IMR-90 (cell line): ENCODE measurements at regions not wholly inside any gene's neighbourhood (a gene's known extent, or its start where the extent isn't known, plus 50 kb on each side); places are given as distances from the start of the nearest gene placed in this dataset.

Experiments used
- ATAC-seq: fragments of 200-7000 bp; cut with Tn5 transposase; 2 replicates; pipeline ENCODE4 v1.9.1; 2020; ENCODE audit warnings: low read depth, mild to moderate bottlenecking, moderate library complexity
- BruUV-seq: library from RNA; stranded (reverse); fragments of 400-500 nt; replicated peaks from 2 replicates; lab custom pipeline; 2021; lab: Mats Ljungman, UMichigan
- CTCF ChIA-PET: fragments of 300-600 bp; formaldehyde crosslinking; extraction: SDS; loops from one replicate; lab custom pipeline; 2021; ENCODE audit warnings: antibody characterized with exemption; lab: Yijun Ruan, JAX
- POLR2A ChIA-PET: fragments of 300-600 bp; sonication (Branson Sonifier 250); formaldehyde crosslinking; loops from one replicate; lab custom pipeline; 2022; ENCODE audit warnings: antibody characterized with exemption; ENCODE audit not compliant: unreplicated experiment; lab: Charles Lee
- DNase-seq: peaks from one replicate; pipeline ENCODE4 v3.0.0; 2013
- H2AFZ ChIP-seq: replicated peaks from 2 replicates; pipeline ENCODE3; 2013; ENCODE audit warnings: low read length, mild to moderate bottlenecking; ENCODE audit not compliant: poor library complexity
- H2AK5ac ChIP-seq: 2 replicates; pipeline ENCODE4 v1.6.1; 2013; ENCODE audit warnings: low read depth, low read length, inconsistent platforms
- H2AK9ac ChIP-seq: replicated peaks from 2 replicates; pipeline ENCODE3; 2013; ENCODE audit warnings: mild to moderate bottlenecking, low read depth, low read length, moderate library complexity; ENCODE audit not compliant: poor library complexity
- H2BK120ac ChIP-seq: 2 replicates; pipeline ENCODE4 v1.6.1; 2013; ENCODE audit warnings: low read depth, low read length, inconsistent platforms
- H2BK15ac ChIP-seq: 3 replicates; pipeline ENCODE4 v1.6.1; 2013; ENCODE audit warnings: low read depth, low read length, inconsistent platforms
- H2BK20ac ChIP-seq: 2 replicates; pipeline ENCODE4 v1.6.1; 2013; ENCODE audit warnings: low read depth, mild to moderate bottlenecking, inconsistent platforms, low read length, moderate library complexity
- H2BK5ac ChIP-seq: 2 replicates; pipeline ENCODE4 v1.6.1; 2013; ENCODE audit warnings: mild to moderate bottlenecking, low read depth, low read length, inconsistent platforms; ENCODE audit not compliant: poor library complexity, severe bottlenecking
- H3K14ac ChIP-seq: replicated peaks from 2 replicates; pipeline ENCODE4 v1.6.1; 2013; ENCODE audit warnings: low read depth, low read length, inconsistent platforms
- H3K18ac ChIP-seq: 2 replicates; pipeline ENCODE4 v1.6.1; 2013; ENCODE audit warnings: low read depth, low read length, control low read depth
- H3K23ac ChIP-seq: 2 replicates; pipeline ENCODE4 v1.6.1; 2013; ENCODE audit warnings: low read depth, low read length, inconsistent platforms
- H3K27ac ChIP-seq: 2 replicates; pipeline ENCODE4 v1.5.1; 2013; ENCODE audit warnings: mild to moderate bottlenecking, control low read depth, low read length; ENCODE audit not compliant: insufficient read depth
- H3K27me3 ChIP-seq: 2 replicates; pipeline ENCODE4 v1.6.1; 2013; ENCODE audit warnings: low read length; ENCODE audit not compliant: control insufficient read depth, insufficient read depth
- H3K36me3 ChIP-seq: 2 replicates; pipeline ENCODE4 v1.6.1; 2013; ENCODE audit warnings: low read length, mixed read lengths; ENCODE audit not compliant: control insufficient read depth, insufficient read depth
- H3K4ac ChIP-seq: 2 replicates; pipeline ENCODE4 v1.6.1; 2013; ENCODE audit warnings: low read depth, low read length, inconsistent platforms
- H3K4me1 ChIP-seq: 2 replicates; pipeline ENCODE4 v1.6.1; 2013; ENCODE audit warnings: low read length, mixed read lengths; ENCODE audit not compliant: control insufficient read depth, insufficient read depth
- H3K4me2 ChIP-seq: 2 replicates; pipeline ENCODE4 v1.6.1; 2013; ENCODE audit warnings: low read depth, mild to moderate bottlenecking, control low read depth, low read length, moderate library complexity
- H3K4me3 ChIP-seq: 2 replicates; pipeline ENCODE4 v1.5.1; 2013; ENCODE audit warnings: low read depth, mild to moderate bottlenecking, control low read depth, low read length, moderate library complexity; ENCODE audit not compliant: insufficient read depth
- H3K56ac ChIP-seq: 2 replicates; pipeline ENCODE4 v1.6.1; 2013; ENCODE audit warnings: low read length, inconsistent platforms; ENCODE audit not compliant: insufficient read depth; ENCODE audit errors: extremely low read depth
- H3K79me1 ChIP-seq, 2 experiments: 2 replicates each; pipeline ENCODE4 v1.6.1; 2013; ENCODE audit warnings: low read length in 2 of 2, inconsistent platforms in 1 of 2, low read depth in 1 of 2
- H3K9ac ChIP-seq: 2 replicates; pipeline ENCODE4 v1.6.1; 2013; ENCODE audit warnings: low read depth, low read length, control low read depth
- H3K9me1 ChIP-seq: 2 replicates; pipeline ENCODE4 v1.6.1; 2013; ENCODE audit warnings: low read length, inconsistent platforms; ENCODE audit not compliant: insufficient read depth
- H3K9me3 ChIP-seq: 2 replicates; pipeline ENCODE4 v1.6.1; 2013; ENCODE audit warnings: low read length; ENCODE audit not compliant: control insufficient read depth, insufficient read depth
- H4K20me1 ChIP-seq: 2 replicates; pipeline ENCODE4 v1.6.1; 2013; ENCODE audit warnings: low read length, inconsistent platforms; ENCODE audit not compliant: insufficient read depth
- H4K5ac ChIP-seq: 2 replicates; pipeline ENCODE4 v1.6.1; 2013; ENCODE audit warnings: mild to moderate bottlenecking, low read depth, low read length, control low read depth
- H4K8ac ChIP-seq, 2 experiments: 2 replicates each; pipeline ENCODE4 v1.6.1; 2013; ENCODE audit warnings: low read depth in 2 of 2, low read length in 2 of 2, control low read depth in 1 of 2, inconsistent platforms in 1 of 2
- H4K91ac ChIP-seq: 2 replicates; pipeline ENCODE4 v1.6.1; 2013; ENCODE audit warnings: low read depth, low read length, inconsistent platforms; ENCODE audit not compliant: insufficient read depth
- BHLHE40 ChIP-seq: fragments of 150-350 bp; IDR thresholded peaks from 2 replicates; pipeline ENCODE4 v1.6.1; 2016; ENCODE audit warnings: mild to moderate bottlenecking, low read depth, low read length
- CEBPB ChIP-seq: IDR thresholded peaks from 2 replicates; pipeline ENCODE4 v1.6.1; 2012; ENCODE audit warnings: low read depth, low read length, improper control_type of control experiment
- CHD1 ChIP-seq: IDR thresholded peaks from 2 replicates; pipeline ENCODE4 v1.6.1; 2012; ENCODE audit warnings: low read depth, low read length, improper control_type of control experiment
- FOS ChIP-seq: fragments of 150-350 bp; IDR thresholded peaks from 2 replicates; pipeline ENCODE4 v1.6.1; 2016; ENCODE audit warnings: low read depth, low read length
- MAFK ChIP-seq: IDR thresholded peaks from 2 replicates; pipeline ENCODE4 v1.6.1; 2012; ENCODE audit warnings: low read depth, low read length, improper control_type of control experiment
- MAZ ChIP-seq: IDR thresholded peaks from 2 replicates; pipeline ENCODE4 v1.6.1; 2012; ENCODE audit warnings: low read depth, mild to moderate bottlenecking, low read length, improper control_type of control experiment, moderate library complexity, borderline replicate concordance
- MXI1 ChIP-seq: IDR thresholded peaks from 2 replicates; pipeline ENCODE4 v1.6.1; 2012; ENCODE audit warnings: low read depth, mild to moderate bottlenecking, low read length, moderate library complexity, borderline replicate concordance
- NFE2L2 ChIP-seq: fragments of 150-350 bp; IDR thresholded peaks from 2 replicates; pipeline ENCODE4 v1.6.1; 2016; ENCODE audit warnings: low read depth, mild to moderate bottlenecking, low read length
- POLR2A ChIP-seq: IDR thresholded peaks from 2 replicates; pipeline ENCODE4 v1.6.1; 2012; ENCODE audit warnings: mild to moderate bottlenecking, low read depth, low read length
- RAD21 ChIP-seq: IDR thresholded peaks from 2 replicates; pipeline ENCODE4 v1.6.1; 2012; ENCODE audit warnings: low read length, improper control_type of control experiment
- RCOR1 ChIP-seq: IDR thresholded peaks from 2 replicates; pipeline ENCODE4 v1.6.1; 2012; ENCODE audit warnings: mild to moderate bottlenecking, low read length, improper control_type of control experiment; ENCODE audit not compliant: insufficient replicate concordance
- WGBS, 2 experiments: methylation state at CpG; one replicate each; pipeline versions ENCODE4 v1.1.5 to v1.1.7; 2013; ENCODE audit warnings: missing lambda C conversion rate in 2 of 2; ENCODE audit not compliant: insufficient read length in 1 of 2; ENCODE audit errors: extremely low coverage in 2 of 2; 5-methylcytosine and 5-hydroxymethylcytosine counted together
- dilution Hi-C: fragments of 300-500 bp; cut with HindIII; formaldehyde crosslinking; loops from one replicate; pipeline ENCODE4 v1.14.3; 2018; ENCODE audit warnings: low sequenced_read_pairs; ENCODE audit not compliant: unreplicated experiment
- in situ Hi-C: fragments of 300-500 bp; cut with MboI; formaldehyde crosslinking; loops from 3 replicates; pipeline ENCODE4 v1.14.3; 2019; ENCODE audit warnings: low sequenced_read_pairs, inconsistent platforms, mixed read lengths
- intact Hi-C: fragments of 100-400 bp; cut with micrococcal nuclease; formaldehyde crosslinking; loops from 2 replicates; pipeline ENCODE4 v1.10.0; 2022
- TF ChIP-seq, protein P1 (sequence below): fragments of 150-350 bp; IDR thresholded peaks from 2 replicates; pipeline ENCODE4 v1.6.1; 2017; ENCODE audit warnings: mild to moderate bottlenecking, antibody characterized with exemption, low read length, low read depth
- TF ChIP-seq, protein P2 (sequence below): fragments of 150-350 bp; IDR thresholded peaks from 2 replicates; pipeline ENCODE4 v1.6.1; 2016; ENCODE audit warnings: low read depth, mild to moderate bottlenecking, low read length, moderate library complexity, borderline replicate concordance

DNA sequence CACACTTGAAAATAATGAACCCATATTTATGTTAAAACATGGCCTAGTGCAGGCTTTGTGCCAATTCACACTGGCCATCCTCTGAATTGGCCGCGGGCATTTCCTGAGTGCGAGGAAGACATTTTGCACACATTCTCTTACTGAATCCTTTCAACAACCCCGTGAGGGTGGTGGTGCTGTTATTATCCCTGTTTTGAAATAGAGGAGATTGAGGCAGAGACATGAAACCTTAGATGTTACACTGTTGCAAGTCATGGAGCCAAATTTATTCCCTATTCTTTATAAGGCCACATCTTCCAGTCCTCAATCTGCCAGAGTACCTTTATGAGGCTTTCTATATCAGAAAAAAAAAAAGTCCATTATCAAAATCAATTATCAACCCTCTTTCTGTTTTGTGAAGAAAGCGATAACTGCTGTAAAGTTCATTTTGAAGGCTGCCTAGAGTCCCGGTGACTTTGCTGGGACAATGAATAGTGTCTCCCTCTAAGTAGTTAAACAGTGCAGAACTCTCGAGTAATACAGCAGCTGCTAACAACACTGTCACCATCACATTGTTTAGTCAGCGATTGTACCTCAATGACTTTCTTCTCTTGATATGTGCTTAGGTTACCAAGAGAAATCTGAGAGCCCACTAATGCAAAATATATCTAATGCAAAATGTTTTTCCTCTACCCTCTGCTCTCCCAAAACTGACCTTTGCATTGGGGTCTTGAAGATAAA is 242.3 kb upstream of the PPARGC1A start:
- Histone ChIP-seq H2BK120ac (no peak overlapping the region), H3K9ac (no peak overlapping the region), H2AFZ (no peak overlapping the region), H2BK15ac (no peak overlapping the region), H3K4ac (no peak overlapping the region), H4K5ac (no peak overlapping the region), H3K4me1 (peaks cover 3% of the 10 kb centered on the region), H3K27me3 (no peaks in the 10 kb centered on the region; the same call in 1 of the 2 replicates), H3K56ac (no peak overlapping the region), H3K4me3 (no peak overlapping the region), H2BK20ac (no peak overlapping the region), H2AK9ac (no peak overlapping the region), H3K36me3 (no peaks in the 10 kb centered on the region), H3K27ac (no peak overlapping the region), H3K79me1 (no peaks in the 10 kb centered on the region), H3K9me3 (no peaks in the 10 kb centered on the region), H3K9me1 (peaks cover 3% of the 10 kb centered on the region; the same call in 1 of the 2 replicates), H2AK5ac (no peak overlapping the region), H4K8ac (no peak overlapping the region), H3K23ac (no peak overlapping the region), H3K14ac (no peak overlapping the region), H3K4me2 (no peak overlapping the region), H3K18ac (no peak overlapping the region), H4K20me1 (no peaks in the 10 kb centered on the region), H4K91ac (no peak overlapping the region), H2BK5ac (no peak overlapping the region)
- DNase-seq (no peak), ATAC-seq (no peak)
- in situ Hi-C loops, result no loop called here
- intact Hi-C loops, result no loop called here
- CTCF ChIA-PET, result no interaction called here
- no TSS peak for BruUV-seq
- dilution Hi-C loops, result no loop called here
- TF ChIP-seq NFE2L2 (no peak), CHD1 (no peak), FOS (no peak), MXI1 (no peak), CEBPB (no peak), MAFK (no peak), BHLHE40 (no peak), MAZ (no peak), POLR2A (no peak), RCOR1 (no peak), RAD21 (no peak)
- TF ChIP-seq, protein P1, sequence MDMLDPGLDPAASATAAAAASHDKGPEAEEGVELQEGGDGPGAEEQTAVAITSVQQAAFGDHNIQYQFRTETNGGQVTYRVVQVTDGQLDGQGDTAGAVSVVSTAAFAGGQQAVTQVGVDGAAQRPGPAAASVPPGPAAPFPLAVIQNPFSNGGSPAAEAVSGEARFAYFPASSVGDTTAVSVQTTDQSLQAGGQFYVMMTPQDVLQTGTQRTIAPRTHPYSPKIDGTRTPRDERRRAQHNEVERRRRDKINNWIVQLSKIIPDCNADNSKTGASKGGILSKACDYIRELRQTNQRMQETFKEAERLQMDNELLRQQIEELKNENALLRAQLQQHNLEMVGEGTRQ, result no peak
- TF ChIP-seq, protein P2, sequence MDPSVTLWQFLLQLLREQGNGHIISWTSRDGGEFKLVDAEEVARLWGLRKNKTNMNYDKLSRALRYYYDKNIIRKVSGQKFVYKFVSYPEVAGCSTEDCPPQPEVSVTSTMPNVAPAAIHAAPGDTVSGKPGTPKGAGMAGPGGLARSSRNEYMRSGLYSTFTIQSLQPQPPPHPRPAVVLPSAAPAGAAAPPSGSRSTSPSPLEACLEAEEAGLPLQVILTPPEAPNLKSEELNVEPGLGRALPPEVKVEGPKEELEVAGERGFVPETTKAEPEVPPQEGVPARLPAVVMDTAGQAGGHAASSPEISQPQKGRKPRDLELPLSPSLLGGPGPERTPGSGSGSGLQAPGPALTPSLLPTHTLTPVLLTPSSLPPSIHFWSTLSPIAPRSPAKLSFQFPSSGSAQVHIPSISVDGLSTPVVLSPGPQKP, result no peak
- POLR2A ChIA-PET, result no interaction called here
- WGBS, 2 experiments, result 72% methylated on average over 2 of the region's 8 CpGs; no CpG with 5 or more reads in 1 of the 2 experiments
